ENCODE measurements at regions not wholly inside any gene's neighbourhood (a gene's known extent, or its start where the extent isn't known, plus 50 kb on each side); places are given as distances from the start of the nearest gene placed in this dataset.

- H3K27me3 ChIP-seq (ENCODE audit: low read length), result no peaks in the 10 kb centered on the region
- no peaks in the 10 kb centered on the region for H3K4me1 ChIP-seq (ENCODE audit: insufficient read depth, low read length)
- no peak overlapping the region for H3K9ac ChIP-seq (ENCODE audit: low read length)
- CTCF ChIA-PET, result no interaction called here
- no peaks in the 10 kb centered on the region for H4K20me1 ChIP-seq (ENCODE audit: low read length)
- H3K27ac ChIP-seq (ENCODE audit: low read length), result no peak overlapping the region
- no peak overlapping the region for H2AFZ ChIP-seq (ENCODE audit: low read length)
- BruUV-seq (replicated peaks), result no TSS peak
- H3K36me3 ChIP-seq (ENCODE audit: low read depth, low read length), result no peaks in the 10 kb centered on the region
- H3K79me2 ChIP-seq (ENCODE audit: low read length), result no peaks in the 10 kb centered on the region
- ATAC-seq (no peak), DNase-seq (no peak)
- no peaks in the 10 kb centered on the region for H3K9me3 ChIP-seq (ENCODE audit: low read length)
- POLR2A ChIA-PET (ENCODE audit: unreplicated experiment), result no interaction called here
- no peak overlapping the region for H3K4me2 ChIP-seq (ENCODE audit: low read length)
- intact Hi-C loops (cut with micrococcal nuclease), result no loop called here
- no peak overlapping the region for H3K4me3 ChIP-seq (ENCODE audit: low read length)
- no peak for TF ChIP-seq EZH2 (IDR thresholded peaks at IDR 0.05; ENCODE audit: low read length, unreplicated experiment)
- no peak for TF ChIP-seq CTCF (conservative IDR thresholded peaks at IDR 0.05; ENCODE audit: low read depth, low read length)
- no peaks in the 10 kb centered on the region for H3F3A ChIP-seq (ENCODE audit: low read length, unreplicated experiment)
- H3K9me2 ChIP-seq (replicated peaks; ENCODE audit: low read length), result no peaks in the 10 kb centered on the region
Observed at GRCh38 chr2:145383961-145384360, 864.0 kb upstream of the ZEB2 start.

- H2AFZ ChIP-seq (ENCODE audit: low read length), result no peak overlapping the region
Observed at GRCh38 chr2:145380436-145381017, 860.6 kb upstream of the ZEB2 start.

GRCh38 chr2:145379934-145380333 lies 860.0 kb upstream of the ZEB2 start:
- intact Hi-C loops (cut with micrococcal nuclease), result no loop called here
- no peak overlapping the region for H2AFZ ChIP-seq (ENCODE audit: low read length)
- no peak overlapping the region for H3K27ac ChIP-seq (ENCODE audit: low read length)
- H3K4me2 ChIP-seq (ENCODE audit: low read length), result no peak overlapping the region
- H4K20me1 ChIP-seq (ENCODE audit: low read length), result no peaks in the 10 kb centered on the region
- CTCF ChIA-PET, result no interaction called here
- POLR2A ChIA-PET (ENCODE audit: unreplicated experiment), result no interaction called here
- H3K9me2 ChIP-seq (replicated peaks; ENCODE audit: low read length), result no peaks in the 10 kb centered on the region
- no peaks in the 10 kb centered on the region for H3K9me3 ChIP-seq (ENCODE audit: low read length)
- no TSS peak for BruUV-seq (replicated peaks)
- no peaks in the 10 kb centered on the region for H3K27me3 ChIP-seq (ENCODE audit: low read length)
- DNase-seq, result no peak
- ATAC-seq, result no peak
- H3K4me1 ChIP-seq (ENCODE audit: insufficient read depth, low read length), result no peaks in the 10 kb centered on the region
- no peak overlapping the region for H3K4me3 ChIP-seq (ENCODE audit: low read length)
- TF ChIP-seq CTCF (conservative IDR thresholded peaks at IDR 0.05; ENCODE audit: low read depth, low read length) (no peak), EZH2 (IDR thresholded peaks at IDR 0.05; ENCODE audit: low read length, unreplicated experiment) (no peak), EZH2phosphoT487 (IDR thresholded peaks at IDR 0.05; ENCODE audit: borderline replicate concordance, low read length) (no peak)
- H3F3A ChIP-seq (ENCODE audit: low read length, unreplicated experiment), result no peaks in the 10 kb centered on the region
- H3K36me3 ChIP-seq (ENCODE audit: low read depth, low read length), result no peaks in the 10 kb centered on the region
- H3K79me2 ChIP-seq (ENCODE audit: low read length), result no peaks in the 10 kb centered on the region
- no peak overlapping the region for H3K9ac ChIP-seq (ENCODE audit: low read length)

More at GRCh38 chr2:145380436-145381017, 860.6 kb upstream of the ZEB2 start:
- CTCF ChIA-PET, result no interaction called here
- no TSS peak for BruUV-seq (replicated peaks)
- no peaks in the 10 kb centered on the region for H3K4me1 ChIP-seq (ENCODE audit: insufficient read depth, low read length)
- no peak overlapping the region for H3K9ac ChIP-seq (ENCODE audit: low read length)
- ATAC-seq, result no peak
- intact Hi-C loops (cut with micrococcal nuclease), result no loop called here
- H3K27me3 ChIP-seq (ENCODE audit: low read length), result no peaks in the 10 kb centered on the region
- DNase-seq, result peak; percentile 84
- H3F3A ChIP-seq (ENCODE audit: low read length, unreplicated experiment), result no peaks in the 10 kb centered on the region
- H3K27ac ChIP-seq (ENCODE audit: low read length), result no peak overlapping the region
- H3K36me3 ChIP-seq (ENCODE audit: low read depth, low read length), result no peaks in the 10 kb centered on the region
- no peak overlapping the region for H3K4me2 ChIP-seq (ENCODE audit: low read length)
- no peak for TF ChIP-seq EZH2phosphoT487 (IDR thresholded peaks at IDR 0.05; ENCODE audit: borderline replicate concordance, low read length)
- no peak for TF ChIP-seq EZH2 (IDR thresholded peaks at IDR 0.05; ENCODE audit: low read length, unreplicated experiment)
- TF ChIP-seq CTCF (conservative IDR thresholded peaks at IDR 0.05; ENCODE audit: low read depth, low read length), result no peak
- H4K20me1 ChIP-seq (ENCODE audit: low read length), result no peaks in the 10 kb centered on the region
- H3K9me3 ChIP-seq (ENCODE audit: low read length), result no peaks in the 10 kb centered on the region
- no peaks in the 10 kb centered on the region for H3K9me2 ChIP-seq (replicated peaks; ENCODE audit: low read length)
- no peak overlapping the region for H3K4me3 ChIP-seq (ENCODE audit: low read length)
- no peaks in the 10 kb centered on the region for H3K79me2 ChIP-seq (ENCODE audit: low read length)
- POLR2A ChIA-PET (ENCODE audit: unreplicated experiment), result no interaction called here

All from PC-3 (cell line).